ENCODE measurements at regions not wholly inside any gene's neighbourhood (a gene's known extent, or its start where the extent isn't known, plus 50 kb on each side); places are given as distances from the start of the nearest gene placed in this dataset.

GRCh38 chr3:67719333-67719732, 64.9 kb upstream of the SUCLG2 start:
- H3K4me1 Mint-ChIP-seq, result no peaks in the 10 kb centered on the region
- H3K36me3 Mint-ChIP-seq (ENCODE audit: low read depth), result no peaks in the 10 kb centered on the region
- no peak overlapping the region for H3K4me3 Mint-ChIP-seq
- intact Hi-C loops (cut with micrococcal nuclease), result no loop called here
- H3K27ac Mint-ChIP-seq, result no peak overlapping the region
- no peak for TF ChIP-seq CTCF (IDR thresholded peaks at IDR 0.05)
- DNase-seq, result no peak
- peaks cover 5% of the 10 kb centered on the region for H3K9me3 Mint-ChIP-seq
- peaks cover 2% of the 10 kb centered on the region for H3K27me3 Mint-ChIP-seq
- ChIA-PET POLR2A (no interaction called here), CTCF (no interaction called here)
- ATAC-seq (ENCODE audit: low read depth), result no peak

GRCh38 chr3:67715971-67716370, 61.6 kb upstream of the SUCLG2 start:
- Mint-ChIP-seq H3K4me1 (no peaks in the 10 kb centered on the region), H3K4me3 (no peak overlapping the region), H3K9me3 (no peaks in the 10 kb centered on the region), H3K27ac (no peak overlapping the region), H3K36me3 (ENCODE audit: low read depth) (no peaks in the 10 kb centered on the region), H3K27me3 (peaks cover 2% of the 10 kb centered on the region)
- POLR2A ChIA-PET, result no interaction called here
- intact Hi-C loops (cut with micrococcal nuclease), result no loop called here
- CTCF ChIA-PET, result no interaction called here
- no peak for ATAC-seq (ENCODE audit: low read depth)
- no peak for TF ChIP-seq CTCF (IDR thresholded peaks at IDR 0.05)
- no peak for DNase-seq

- Mint-ChIP-seq H3K9me3 (no peaks in the 10 kb centered on the region), H3K4me1 (no peaks in the 10 kb centered on the region), H3K36me3 (ENCODE audit: low read depth) (no peaks in the 10 kb centered on the region), H3K4me3 (no peak overlapping the region), H3K27me3 (peaks cover 2% of the 10 kb centered on the region), H3K27ac (no peak overlapping the region)
- intact Hi-C loops (cut with micrococcal nuclease), result no loop called here
- no peak for DNase-seq
- ATAC-seq (ENCODE audit: low read depth), result no peak
- TF ChIP-seq CTCF (IDR thresholded peaks at IDR 0.05), result no peak
- ChIA-PET CTCF (no interaction called here), POLR2A (no interaction called here)
Observed at GRCh38 chr3:67713764-67714469, 59.5 kb upstream of the SUCLG2 start.

- CTCF ChIA-PET, result no interaction called here
- H3K4me1 Mint-ChIP-seq, result no peaks in the 10 kb centered on the region
- H3K4me3 Mint-ChIP-seq, result no peak overlapping the region
- intact Hi-C loops (cut with micrococcal nuclease), result no loop called here
- H3K27ac Mint-ChIP-seq, result no peak overlapping the region
- H3K9me3 Mint-ChIP-seq, result no peaks in the 10 kb centered on the region
- H3K36me3 Mint-ChIP-seq (ENCODE audit: low read depth), result no peaks in the 10 kb centered on the region
- no peak for ATAC-seq (ENCODE audit: low read depth)
- H3K27me3 Mint-ChIP-seq, result peaks cover 2% of the 10 kb centered on the region
- no peak for DNase-seq
- TF ChIP-seq CTCF (IDR thresholded peaks at IDR 0.05), result no peak
- POLR2A ChIA-PET, result no interaction called here
Observed at GRCh38 chr3:67712259-67712658, 57.8 kb upstream of the SUCLG2 start.

GRCh38 chr3:67710396-67710795, 56.0 kb upstream of the SUCLG2 start:
- TF ChIP-seq CTCF (IDR thresholded peaks at IDR 0.05), result no peak
- DNase-seq, result no peak
- Mint-ChIP-seq H3K27ac (no peak overlapping the region), H3K36me3 (ENCODE audit: low read depth) (no peaks in the 10 kb centered on the region), H3K27me3 (no peaks in the 10 kb centered on the region), H3K4me3 (no peak overlapping the region), H3K9me3 (no peaks in the 10 kb centered on the region), H3K4me1 (no peaks in the 10 kb centered on the region)
- ChIA-PET POLR2A (no interaction called here), CTCF (no interaction called here)
- intact Hi-C loops (cut with micrococcal nuclease), result no loop called here
- ATAC-seq (ENCODE audit: low read depth), result no peak
